ENCODE measurements at regions not wholly inside any gene's neighbourhood (a gene's known extent, or its start where the extent isn't known, plus 50 kb on each side); places are given as distances from the start of the nearest gene placed in this dataset.

DNA sequence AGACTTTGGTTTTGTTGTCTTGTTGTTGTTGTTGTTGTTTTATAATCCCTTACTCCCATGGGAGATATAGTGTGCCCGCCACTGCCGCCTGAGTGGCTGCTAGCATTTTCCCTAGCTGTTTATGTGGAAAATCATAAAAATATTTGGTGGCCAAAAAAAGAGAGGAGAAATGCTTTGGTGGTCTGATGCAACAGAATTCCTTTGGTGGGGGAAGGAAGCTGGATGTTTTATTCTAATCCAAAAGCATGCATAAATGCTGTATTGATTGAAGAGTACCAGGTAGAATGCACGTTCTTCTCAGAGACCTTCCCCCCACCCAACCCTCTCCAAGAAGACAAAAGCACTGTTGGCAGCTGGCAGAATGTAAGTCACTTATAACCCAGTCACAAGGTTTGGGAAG, 93.2 kb downstream of the C17orf67 start:
- no peak for DNase-seq

Data from GF-D8 (cell line).